ENCODE measurements at regions not wholly inside any gene's neighbourhood (a gene's known extent, or its start where the extent isn't known, plus 50 kb on each side); places are given as distances from the start of the nearest gene placed in this dataset.

GRCh38 chr5:60401526-60401925 lies 298.4 kb downstream of the DEPDC1B start:
- TF ChIP-seq CTCF (IDR thresholded peaks at IDR 0.05) (no peak), EP300 (IDR thresholded peaks at IDR 0.05) (no peak)
